ENCODE measurements at regions not wholly inside any gene's neighbourhood (a gene's known extent, or its start where the extent isn't known, plus 50 kb on each side); places are given as distances from the start of the nearest gene placed in this dataset.

GRCh38 chr3:64358176-64358575, 132.9 kb upstream of the PRICKLE2 start:
- TF ChIP-seq CTCF (conservative IDR thresholded peaks at IDR 0.05; ENCODE audit: low read depth, low read length): no peak
- no peak for TF ChIP-seq EZH2 (IDR thresholded peaks at IDR 0.05; ENCODE audit: borderline replicate concordance, low read depth, low read length, poor library complexity, severe bottlenecking)

Data from A673 (cell line).